ENCODE measurements at regions not wholly inside any gene's neighbourhood (a gene's known extent, or its start where the extent isn't known, plus 50 kb on each side); places are given as distances from the start of the nearest gene placed in this dataset.
"Not testable (repeated sequence)": the region's sequence is repeated elsewhere in the genome, so short reads cannot be mapped to it uniquely, and the experiment has no call there.

DNA sequence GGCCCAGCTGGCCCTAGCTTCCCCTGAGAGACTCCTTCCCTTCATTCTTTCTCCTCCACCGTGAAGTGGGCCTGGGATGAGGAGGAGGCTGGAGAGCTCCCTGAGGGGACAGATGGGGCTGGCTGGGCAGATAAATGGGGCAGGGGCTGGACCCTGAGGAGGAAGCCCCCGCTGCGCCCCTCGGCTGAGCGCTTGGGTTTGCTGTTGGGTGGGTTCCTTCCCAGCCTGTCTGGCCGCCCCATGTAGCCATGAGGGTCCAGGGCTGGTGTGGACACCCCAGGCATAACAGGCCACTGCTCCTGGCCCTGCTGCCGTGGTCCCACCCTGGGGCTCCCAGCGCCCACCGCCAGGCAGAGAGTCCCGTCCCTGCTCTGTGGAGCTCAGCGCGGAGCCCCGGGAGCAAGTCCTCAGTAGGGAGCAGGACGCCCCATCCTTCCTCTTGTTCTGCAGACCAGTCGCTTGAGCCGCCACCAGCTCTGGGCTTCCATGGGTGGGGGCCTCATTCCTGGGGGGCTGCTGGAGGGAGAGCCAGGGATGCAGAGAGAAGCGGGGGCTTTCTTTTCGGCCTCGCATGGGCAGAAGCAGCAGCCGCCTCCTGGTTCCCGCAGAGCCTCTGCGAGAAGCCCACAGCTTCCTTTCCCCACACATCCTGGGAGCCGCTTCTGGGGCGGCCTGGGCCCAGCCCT is 266.4 kb upstream of the TCERG1L start:
- no peak for DNase-seq (ENCODE audit: low read depth)

DNA sequence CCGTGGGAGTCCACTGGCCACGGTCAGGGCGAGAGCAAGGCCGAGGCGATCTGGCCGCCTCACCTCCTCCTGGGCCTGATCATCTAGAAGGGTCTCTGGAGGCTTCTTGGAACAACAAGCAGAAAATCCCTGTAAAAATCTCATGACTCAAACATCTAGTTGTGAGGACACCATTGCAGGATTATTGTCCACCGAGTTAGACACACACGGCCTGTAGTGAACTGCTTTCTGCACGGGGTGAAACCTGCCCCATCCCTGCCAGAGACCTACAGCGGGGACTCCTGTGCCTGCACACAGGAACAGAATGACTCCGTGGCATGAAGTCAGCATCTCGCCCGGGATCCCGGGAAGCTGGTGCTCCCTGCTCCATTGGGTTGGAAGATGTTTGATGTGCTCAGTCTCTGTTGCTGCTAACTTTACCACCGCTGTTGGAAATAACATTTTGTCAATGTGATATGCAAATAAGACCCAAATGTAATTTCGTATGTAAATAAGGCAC is 267.0 kb upstream of the TCERG1L start:
- no peak for DNase-seq (ENCODE audit: low read depth)

DNA sequence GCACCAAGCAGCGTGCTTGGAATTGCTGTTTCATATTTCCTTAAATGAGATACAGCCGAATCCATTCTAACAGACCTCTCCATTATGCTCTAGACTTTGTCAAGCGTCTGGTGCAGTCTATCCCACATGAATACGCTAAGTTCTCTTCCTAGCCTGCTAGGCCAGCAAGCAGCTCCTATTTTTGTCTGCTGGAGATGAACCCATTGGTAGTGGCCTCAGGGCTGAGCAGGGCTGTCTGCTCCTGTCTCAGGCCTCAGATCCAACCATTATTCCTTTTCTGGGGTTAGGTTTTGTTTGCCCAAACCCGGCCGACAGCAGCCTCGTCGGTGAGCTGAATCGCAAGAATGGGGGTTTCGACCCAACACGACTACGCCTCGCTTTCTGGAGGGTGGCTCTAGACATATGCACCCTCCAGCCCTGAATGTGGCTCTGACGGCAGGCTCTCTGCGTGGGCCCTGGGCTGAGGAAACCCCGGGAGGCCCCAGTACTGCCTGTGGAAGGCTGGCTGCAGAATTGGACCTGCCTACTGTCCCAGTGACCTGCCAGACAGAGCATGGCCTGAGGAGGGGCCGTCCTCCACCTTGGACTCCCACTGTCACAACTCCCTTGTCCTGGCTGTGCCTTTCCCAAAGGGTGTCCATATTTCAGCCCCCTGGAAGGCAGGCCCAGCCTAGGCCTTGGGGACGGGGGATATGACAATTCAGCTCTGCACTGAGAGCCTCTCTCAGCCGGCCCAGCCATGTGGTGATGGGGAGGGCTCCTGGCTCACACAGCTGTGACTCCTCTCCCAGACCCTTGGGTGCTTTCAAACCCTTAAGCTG is 267.9 kb upstream of the TCERG1L start:
- DNase-seq (ENCODE audit: low read depth), result no peak

DNA sequence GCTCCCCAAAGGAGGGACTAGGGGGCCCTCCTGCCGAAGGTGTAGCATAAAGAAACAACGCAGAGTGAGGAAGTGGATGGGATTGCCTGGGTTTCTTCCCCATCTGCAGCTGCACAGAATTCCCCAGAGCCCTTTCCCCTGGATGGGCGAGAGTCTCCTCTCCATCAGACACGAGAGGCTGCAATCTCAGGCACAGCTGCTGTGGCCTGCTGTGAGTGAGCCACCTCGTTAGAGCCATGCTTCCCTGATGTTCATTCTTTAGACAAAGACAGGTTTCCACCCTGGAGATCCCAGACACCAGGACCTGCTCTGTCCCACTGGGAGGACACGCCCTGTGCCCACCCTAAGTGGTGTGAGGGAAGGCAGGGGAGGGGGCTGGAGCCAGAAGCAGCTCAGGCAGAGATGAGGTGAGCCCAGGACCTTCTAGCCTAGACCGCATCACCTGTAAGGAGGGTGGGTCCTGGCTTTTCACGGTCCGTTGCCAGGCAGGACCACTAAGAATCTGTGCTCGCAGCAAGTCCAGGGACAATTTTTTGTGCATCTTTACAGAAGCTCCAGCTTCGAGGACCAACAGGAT is 268.6 kb upstream of the TCERG1L start:
- no peak for DNase-seq (ENCODE audit: low read depth)

DNA sequence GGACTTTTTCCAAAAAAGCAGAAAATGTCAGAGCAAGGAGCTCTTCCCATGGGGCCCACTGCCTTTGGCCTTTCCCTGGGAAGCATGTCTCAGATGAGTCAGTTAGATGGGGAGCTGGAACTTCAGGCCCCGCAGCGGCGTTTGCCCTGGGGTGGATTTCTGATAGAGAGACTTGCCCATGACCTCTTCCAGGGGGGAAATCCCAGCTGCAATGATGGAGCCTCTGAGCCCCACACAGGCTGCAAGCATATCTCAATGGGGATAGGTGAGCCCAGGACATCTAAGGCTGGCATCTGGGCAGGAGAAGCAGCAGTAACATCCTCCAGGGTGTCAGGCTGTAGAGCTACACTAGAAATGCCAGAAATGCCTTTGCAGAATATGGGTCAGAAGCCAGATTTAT is 269.2 kb upstream of the TCERG1L start:
- no peak for DNase-seq (ENCODE audit: low read depth)

DNA sequence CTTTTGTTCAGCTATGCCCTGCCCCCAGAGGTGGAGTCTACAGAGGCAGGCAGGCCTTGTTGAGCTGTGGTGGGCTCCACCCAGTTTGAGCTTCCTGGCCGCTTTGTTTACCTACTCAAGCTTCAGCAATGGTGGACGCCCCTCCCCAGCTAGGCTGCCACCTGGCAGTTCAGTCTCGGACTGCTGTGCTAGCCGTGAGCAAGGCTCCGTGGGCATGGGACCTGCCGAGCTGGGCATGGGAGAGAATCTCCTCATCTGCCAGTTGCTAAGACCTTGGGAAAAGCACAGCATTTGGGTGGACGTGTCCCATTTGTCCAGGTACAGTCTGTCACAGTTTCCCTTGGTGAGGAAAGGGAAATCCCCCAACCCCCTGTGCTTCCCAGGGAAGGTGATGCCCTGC is 270.0 kb upstream of the TCERG1L start:
- DNase-seq (ENCODE audit: low read depth), result not testable (repeated sequence)

DNA sequence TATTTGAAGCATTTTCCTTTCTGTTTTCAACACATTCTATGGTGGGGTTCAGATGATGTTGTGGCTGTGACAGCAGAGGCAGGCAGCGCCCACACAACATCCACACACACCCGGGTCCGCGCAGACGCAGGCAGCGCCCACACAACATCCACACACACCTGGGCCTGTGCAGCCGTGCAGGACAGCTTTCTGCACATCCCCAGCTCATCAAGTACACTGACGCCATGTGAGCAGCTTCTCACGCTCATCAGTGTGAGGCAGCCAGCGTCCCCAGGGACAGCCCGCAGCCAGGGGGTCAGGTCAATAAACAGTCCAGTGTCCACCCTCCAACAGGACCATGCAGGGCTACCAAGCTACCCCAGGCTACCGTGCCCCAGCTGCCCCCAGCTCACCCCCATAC is 272.8 kb upstream of the TCERG1L start:
- no peak for DNase-seq (ENCODE audit: low read depth)

DNA sequence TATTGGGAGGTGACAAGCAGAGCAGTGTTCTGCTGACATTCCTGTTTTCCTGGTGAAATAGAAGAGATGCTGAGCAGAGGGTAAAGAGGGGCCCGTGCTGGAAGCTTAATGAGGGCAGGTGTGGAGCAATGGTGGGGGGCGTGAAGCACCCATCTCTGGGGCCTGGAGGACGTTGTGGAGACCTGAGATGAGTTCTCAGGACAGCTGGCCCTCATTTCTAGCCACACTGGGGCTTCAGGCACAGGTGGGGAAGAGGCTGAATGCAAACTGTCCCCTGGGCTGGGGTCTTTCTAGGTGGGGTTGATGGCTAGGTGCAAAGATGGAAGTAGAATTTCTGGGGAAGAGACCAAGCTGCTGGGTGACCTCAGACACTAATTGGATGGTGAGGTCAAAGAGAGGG is 274.2 kb upstream of the TCERG1L start:
- DNase-seq (ENCODE audit: low read depth), result no peak

DNA sequence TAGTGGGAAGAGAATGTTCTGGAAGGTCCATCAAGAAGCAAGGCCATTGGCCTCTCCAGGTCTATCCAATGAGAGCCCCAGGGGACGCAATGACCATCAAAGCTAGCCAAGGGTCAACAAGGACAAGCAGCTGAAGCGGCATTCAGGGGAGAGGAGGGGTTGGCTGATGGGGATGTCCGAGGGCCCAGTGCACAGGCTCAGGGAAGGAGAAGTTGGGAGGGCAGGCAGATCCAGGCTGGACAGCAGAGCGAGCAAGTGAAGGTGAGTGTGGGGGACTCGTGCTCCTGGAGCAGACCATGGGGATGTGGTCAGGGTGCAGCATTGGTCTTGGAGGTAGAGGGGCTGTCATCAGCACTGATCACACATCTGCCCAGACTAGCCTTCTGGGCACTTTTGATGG is 275.4 kb upstream of the TCERG1L start:
- no peak for DNase-seq (ENCODE audit: low read depth)

DNA sequence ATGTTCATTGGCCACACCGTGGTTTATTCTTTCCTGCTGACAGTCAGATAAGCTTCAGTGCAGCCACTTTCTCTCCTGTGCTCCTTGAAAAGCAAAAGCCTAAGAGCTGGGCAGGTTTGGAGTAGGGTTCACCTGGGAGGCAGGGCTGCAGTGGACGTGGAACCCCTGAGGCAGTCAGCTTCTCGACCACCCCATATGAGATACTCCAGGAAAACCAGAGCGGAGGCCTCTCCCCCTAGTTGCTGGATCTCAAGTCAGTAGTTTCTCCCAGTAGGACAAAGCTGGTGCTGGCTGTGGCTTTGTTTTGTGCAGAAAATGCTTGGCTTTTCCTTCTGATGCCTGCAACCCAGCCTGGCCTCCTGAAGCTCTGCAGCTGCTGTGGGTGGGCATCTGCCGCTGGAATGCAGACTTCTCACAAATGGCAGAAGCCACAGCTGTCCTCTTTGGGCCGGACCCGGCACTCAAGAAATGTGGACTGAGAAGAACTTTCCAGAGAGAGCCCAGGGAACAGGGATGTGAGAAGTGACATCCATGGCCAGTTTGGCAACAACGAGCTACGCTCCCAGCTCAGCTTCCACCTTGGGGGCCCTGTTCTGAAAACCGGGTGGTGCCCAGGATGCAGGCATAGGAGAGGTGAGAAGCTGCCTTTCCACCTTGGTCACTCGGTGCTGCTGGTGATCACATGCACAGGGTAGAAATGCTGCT is 276.6 kb upstream of the TCERG1L start:
- no peak for DNase-seq (ENCODE audit: low read depth)

DNA sequence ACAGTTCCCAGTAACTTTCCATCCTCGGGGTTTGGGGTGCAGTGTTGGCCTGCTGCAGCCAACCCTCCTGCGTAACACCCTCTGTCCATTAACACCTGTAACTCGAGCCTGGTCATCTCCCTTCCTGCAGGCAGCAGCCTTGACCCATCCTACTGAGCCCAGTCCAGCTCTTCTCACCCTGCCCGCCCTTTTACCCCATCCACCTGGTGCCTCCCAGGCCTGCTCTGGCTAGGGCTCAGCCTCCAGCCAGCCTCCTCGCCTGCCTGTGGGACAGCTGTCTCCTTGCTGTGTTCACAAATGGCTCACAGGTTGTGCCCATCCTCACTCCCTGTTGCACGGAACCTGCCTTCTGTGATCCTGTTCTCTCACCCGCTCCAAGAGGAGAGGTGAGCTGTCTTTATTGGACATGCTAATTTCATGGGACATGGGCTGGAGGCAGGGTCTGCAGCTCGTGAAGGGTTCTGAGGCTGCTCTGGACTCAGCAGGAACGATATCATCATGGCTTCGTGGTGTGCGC is 277.2 kb upstream of the TCERG1L start:
- no peak for DNase-seq (ENCODE audit: low read depth)

DNA sequence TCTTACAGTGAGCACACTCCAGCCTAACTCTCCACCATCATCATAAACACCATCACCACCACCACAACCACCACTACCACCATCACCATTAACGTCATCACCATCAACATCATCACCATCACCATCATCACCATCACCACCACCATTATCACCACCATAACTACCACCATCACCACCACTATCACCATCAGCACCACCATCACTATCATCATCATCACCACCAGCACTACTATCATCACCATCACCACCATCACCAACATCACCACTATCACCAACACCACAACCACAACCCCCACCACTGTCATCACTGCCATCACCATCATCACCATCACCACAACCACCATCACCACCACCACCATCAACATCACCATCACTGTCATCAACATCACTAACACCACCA is 279.0 kb upstream of the TCERG1L start:
- no peak for DNase-seq (ENCODE audit: low read depth)

DNA sequence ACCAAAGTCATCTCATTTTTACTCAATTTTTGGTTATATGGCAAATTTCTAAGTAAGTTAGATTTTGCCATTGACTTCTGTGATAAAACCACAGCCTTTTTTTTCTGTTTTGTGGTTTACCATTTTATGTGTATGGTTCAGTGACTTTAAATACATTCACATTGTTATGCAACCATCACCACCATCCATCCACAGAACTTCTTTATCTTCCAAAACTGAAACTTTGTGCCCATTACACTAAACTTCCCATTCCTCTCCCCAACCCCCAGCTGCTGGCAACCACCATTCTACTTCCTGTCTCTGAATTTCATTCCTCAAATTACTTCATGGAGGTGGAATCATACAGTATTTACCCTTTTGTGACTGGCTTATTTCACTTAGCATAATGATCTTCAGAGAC is 280.4 kb upstream of the TCERG1L start:
- DNase-seq (ENCODE audit: low read depth), result no peak

DNA sequence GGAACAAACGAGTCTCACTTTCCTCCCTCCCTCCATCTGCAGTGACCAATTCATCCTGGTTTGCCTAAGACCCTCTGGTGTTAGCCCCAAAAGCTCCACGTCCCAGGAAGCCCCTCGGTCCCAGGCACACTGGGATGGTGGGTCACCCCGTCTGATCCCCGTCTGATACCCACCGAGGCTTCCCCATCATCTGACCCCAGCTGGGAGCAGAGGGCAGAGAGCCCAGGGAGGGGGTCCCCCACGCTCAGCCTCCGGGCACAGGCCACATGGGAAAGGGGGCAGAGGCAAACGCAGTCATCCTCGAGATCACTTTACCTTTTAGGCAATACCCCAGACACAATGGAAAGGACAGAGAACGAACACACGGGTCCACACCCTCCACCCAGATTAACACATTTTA is 291.6 kb upstream of the PPP2R2D start:
- no peak for DNase-seq (ENCODE audit: low read depth)

DNA sequence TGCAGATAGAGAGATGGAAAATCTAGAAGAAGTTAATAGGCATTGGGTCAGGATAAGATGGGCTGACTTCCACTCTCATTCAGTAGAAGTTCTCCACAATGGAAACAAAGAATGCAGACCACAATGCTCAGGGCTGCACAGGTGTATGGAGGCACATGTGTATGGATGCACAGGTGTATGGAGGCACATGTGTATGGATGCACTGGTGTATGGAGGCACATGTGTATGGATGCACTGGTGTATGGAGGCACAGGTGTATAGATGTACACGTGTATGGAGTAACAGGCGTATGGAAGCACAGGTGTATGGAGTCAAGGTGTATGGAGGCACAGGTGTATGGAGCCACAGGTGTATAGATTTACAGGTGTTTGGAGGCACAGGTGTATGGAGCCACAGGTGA is 285.7 kb upstream of the PPP2R2D start:
- no peak for DNase-seq (ENCODE audit: low read depth)

DNA sequence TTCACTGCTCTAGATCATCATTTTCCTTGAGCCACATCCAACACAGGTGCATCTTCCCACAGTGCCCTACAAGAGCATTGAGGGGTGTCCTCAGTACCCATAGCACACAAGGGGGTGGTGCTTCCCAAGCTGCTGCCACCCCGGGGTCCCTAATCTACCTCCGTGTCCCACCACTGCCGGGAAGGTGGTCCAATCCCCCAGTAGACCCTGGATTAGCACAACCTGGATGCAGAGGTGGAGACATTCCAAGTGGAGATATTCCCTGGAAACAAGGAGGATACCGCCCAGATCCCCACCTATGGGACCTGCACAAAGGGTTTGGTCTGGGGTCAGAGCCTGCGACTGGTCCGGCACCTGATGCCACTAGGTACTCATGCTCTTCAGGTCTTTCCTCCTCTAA is 284.8 kb upstream of the PPP2R2D start:
- no peak for DNase-seq (ENCODE audit: low read depth)

DNA sequence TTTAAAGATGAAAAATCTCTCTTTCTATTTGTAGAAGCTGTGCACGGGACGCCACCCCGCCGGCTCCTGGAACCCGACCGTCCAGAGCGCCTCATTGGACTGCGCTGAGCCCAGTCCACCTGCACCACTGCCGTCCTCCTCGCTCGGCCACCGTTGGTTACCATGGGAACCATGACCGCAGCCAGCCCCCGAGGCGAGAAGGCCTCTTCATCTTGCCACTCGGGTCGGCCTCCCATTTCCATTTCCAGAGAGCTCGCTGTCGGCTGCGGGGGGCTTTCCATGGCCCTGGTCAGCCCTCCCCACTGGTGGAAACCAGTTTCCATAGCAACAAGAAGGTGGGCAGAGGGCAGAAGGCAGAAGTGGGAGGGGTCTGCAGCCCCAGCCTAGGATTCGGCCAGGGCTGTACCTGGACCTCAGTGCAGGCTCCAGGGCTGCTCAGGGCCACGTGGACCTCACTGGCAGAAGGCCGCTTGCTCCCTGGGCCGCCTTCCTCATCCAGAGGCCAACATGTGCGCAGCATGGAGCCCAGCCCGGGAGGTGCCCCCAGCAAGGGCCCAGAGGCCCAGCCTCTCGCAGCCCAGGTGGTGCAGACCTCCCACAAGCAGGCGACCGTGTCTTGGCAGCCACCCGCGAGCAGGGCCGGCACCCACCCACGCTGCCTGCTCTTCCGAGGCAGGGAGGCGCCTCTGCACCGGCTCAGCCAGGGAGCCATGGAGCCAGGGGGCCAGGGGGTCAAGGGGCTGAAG is 283.5 kb upstream of the PPP2R2D start:
- no peak for DNase-seq (ENCODE audit: low read depth)

DNA sequence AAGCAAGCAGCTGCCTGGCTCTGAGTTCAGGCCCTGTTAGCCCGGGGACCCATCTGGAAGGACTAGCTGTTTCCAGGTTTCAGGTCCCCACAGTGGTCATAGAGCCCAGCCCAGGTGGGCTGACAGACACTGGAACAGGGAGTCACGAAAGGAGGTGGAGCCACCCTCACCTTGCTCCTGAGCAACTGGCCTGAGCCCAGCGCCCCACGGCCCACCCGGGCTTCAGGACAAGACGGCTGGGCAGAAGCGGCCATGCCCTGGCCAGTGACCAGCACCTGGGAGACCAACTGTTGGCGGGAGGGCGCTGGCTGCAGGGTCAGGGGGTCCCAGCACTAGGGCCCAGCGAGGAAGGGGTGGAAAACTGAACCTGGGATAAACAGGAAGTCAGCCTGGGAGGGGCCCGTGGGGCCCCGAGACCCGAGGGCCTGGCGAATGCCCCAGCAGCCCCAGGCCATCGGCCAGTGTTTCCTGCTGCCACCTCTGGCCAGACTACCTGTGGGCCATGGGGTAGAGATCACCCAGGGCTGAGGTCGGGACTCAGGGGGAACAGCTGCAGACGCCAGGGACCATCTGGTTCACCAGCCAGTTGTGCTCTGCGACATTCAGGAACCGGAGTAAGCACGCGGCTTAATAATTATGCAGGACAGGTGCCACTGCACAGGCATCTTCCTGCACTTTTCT is 282.1 kb upstream of the PPP2R2D start:
- no peak for DNase-seq (ENCODE audit: low read depth)

DNA sequence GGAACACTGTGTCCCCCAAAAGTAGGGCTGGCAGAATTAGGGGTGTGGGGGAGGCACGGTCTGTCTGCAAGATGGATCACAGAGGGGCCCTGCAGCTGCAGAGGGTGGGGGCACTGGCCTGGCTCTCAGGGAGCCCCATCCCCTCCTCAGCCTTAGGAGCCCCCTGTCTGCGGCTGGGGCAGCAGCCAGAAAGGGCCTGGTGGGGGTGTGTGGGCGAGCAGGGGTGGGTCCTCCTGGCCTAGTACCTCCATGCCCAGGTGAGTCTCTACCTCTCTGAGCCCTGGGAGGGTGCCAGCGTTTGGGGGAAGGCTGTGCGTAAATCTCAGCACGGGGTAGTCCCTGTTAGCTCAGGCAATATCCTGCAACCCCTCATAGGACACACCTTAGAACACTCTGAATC is 280.5 kb upstream of the PPP2R2D start:
- no peak for DNase-seq (ENCODE audit: low read depth)

DNA sequence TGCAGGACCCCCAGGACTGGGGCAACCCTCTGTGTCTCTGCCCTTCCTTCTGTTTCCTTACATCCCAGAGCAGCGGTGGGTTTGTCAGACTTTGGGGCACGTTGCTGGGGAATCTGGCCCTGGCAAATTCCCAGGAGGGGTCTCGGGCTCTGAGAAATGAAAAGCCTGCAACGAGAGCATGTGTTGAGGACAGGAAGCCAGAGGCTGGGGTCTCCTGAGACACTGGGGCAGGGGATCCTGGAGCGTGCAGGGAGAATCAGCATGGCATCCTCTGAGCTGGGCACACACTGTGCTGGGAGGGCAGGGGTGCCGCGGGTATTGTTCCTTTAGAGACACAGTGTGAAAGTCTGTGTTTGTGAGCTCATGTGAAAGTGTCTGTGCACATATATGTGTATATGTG is 279.9 kb upstream of the PPP2R2D start:
- no peak for DNase-seq (ENCODE audit: low read depth)
